ENCODE measurements at regions not wholly inside any gene's neighbourhood (a gene's known extent, or its start where the extent isn't known, plus 50 kb on each side); places are given as distances from the start of the nearest gene placed in this dataset.
A peak's percentile ranks its signal among the peaks of the same experiment; 100 is the strongest.

- H3K36me3 ChIP-seq = no peaks in the 10 kb centered on the region
- DNase-seq (no peak), ATAC-seq (no peak)
- no peak overlapping the region for H3K4me3 ChIP-seq
- peak overlapping the region in 1 of 2 donors; percentile 19 for H3K27ac ChIP-seq
- H3K27me3 ChIP-seq = no peaks in the 10 kb centered on the region
- H3K4me1 ChIP-seq = peaks cover 8 to 20% of the 10 kb centered on the region in 2 donors
- H3K9me3 ChIP-seq = no peaks in the 10 kb centered on the region
- no peak for TF ChIP-seq CTCF (IDR thresholded peaks at IDR 0.05)
- intact Hi-C loops (cut with DNase I) = no loop called here
Observed at GRCh38 chr12:89950421-89950820, 241.8 kb upstream of the ATP2B1 start.

DNA sequence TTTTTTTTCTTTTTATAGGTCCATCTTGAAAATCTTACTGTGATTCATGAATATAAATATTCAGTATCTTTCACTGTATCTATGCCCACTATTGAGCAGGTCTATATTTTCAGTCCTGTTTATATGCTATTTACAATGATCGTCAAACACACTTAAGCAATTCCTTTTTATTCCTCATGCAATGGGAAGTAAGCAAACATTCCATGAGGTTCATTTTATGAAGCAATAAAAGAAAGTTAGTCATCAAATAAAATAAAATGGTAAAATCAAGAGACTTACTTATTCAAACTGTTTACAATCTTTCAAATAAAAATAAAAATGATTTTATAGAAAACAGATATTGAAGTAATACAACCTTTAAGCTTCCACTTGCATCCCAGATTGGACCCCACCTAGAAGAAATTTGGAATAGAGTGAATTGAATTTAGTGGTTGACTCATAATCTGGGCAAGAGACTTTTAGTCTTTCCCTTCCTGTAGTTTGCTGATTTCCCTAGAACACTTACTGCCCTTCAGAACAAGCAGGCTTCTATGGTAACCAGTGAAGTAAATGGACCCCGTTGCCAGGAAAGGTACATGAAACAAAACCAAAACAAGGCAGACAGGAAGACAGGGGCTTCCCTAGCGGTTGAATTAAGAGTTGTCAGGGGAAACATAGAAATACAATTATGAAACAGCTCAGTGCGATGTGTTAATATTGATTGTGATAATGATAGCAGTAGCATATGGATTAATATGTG lies 241.0 kb upstream of the ATP2B1 start:
- ATAC-seq = peak; percentile 74
- no peak for TF ChIP-seq CTCF (IDR thresholded peaks at IDR 0.05)
- intact Hi-C loops (cut with DNase I) = no loop called here
- Histone ChIP-seq H3K27ac (peak overlapping the region; percentile 10 to 19), H3K36me3 (no peaks in the 10 kb centered on the region), H3K9me3 (no peaks in the 10 kb centered on the region), H3K4me1 (peaks cover 8 to 20% of the 10 kb centered on the region in 2 donors), H3K27me3 (no peaks in the 10 kb centered on the region), H3K4me3 (no peak overlapping the region)
- DNase-seq = peak in 1 of 4 donors; percentile 57

GRCh38 chr12:89948271-89949175 lies 239.9 kb upstream of the ATP2B1 start:
- peak; percentile 14 for ATAC-seq
- H3K9me3 ChIP-seq = no peaks in the 10 kb centered on the region
- H3K27ac ChIP-seq = peak overlapping the region; percentile 19 to 50
- DNase-seq = no peak
- peaks cover 8 to 20% of the 10 kb centered on the region in 2 donors for H3K4me1 ChIP-seq
- no peak for TF ChIP-seq CTCF (IDR thresholded peaks at IDR 0.05)
- H3K36me3 ChIP-seq = no peaks in the 10 kb centered on the region
- H3K4me3 ChIP-seq = no peak overlapping the region
- no peaks in the 10 kb centered on the region for H3K27me3 ChIP-seq
- intact Hi-C loops (cut with DNase I) = no loop called here

DNA sequence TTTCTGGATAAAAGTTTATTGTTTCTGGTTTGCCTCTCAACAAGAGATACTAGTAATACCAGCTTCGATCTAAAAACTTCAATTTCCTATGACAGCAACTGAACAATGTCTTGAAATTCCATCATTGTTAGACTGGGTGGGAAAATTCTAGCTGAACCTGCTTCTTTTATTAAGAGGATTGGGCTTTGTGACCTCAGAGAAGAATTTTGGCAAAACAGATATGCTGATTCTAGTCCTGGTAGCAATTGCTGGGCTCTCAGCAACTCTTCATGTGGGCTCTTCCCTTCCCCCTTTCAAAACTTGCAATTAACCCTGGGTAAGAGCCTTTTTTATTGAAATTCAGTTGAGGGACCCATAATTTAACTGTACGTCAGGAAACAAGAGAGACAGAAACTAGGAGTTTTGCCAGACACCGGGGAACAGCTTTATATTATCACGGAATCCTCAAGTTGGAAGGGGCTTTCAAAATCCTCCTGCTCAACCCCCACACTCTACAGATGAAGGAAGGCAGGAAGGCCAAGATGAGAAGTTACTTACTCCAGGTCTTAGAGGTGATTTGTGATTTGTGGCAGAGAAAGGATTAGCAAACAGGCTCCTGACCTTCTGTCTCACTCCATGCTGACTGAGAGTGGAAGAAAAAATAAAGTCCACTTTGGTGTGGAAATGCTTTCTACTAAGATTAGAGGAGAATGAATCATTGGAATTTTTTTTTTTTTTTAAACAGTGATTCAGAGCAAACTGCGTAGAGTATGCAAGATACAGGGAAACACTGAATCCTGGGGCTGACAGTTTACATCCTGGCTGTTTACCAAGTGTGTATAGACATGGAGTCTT lies 239.0 kb upstream of the ATP2B1 start:
- Histone ChIP-seq H3K36me3 (no peaks in the 10 kb centered on the region), H3K27me3 (no peaks in the 10 kb centered on the region), H3K9me3 (no peaks in the 10 kb centered on the region), H3K4me1 (peaks cover 8 to 20% of the 10 kb centered on the region in 2 donors), H3K27ac (peak overlapping the region; percentile 19 to 50), H3K4me3 (no peak overlapping the region)
- intact Hi-C loops (cut with DNase I) = no loop called here
- TF ChIP-seq CTCF (IDR thresholded peaks at IDR 0.05) = no peak
- peak; percentile 77 for ATAC-seq
- peak in 1 of 4 donors; percentile 20 for DNase-seq

Data from left lung (tissue), 4 donors.